ENCODE measurements at regions not wholly inside any gene's neighbourhood (a gene's known extent, or its start where the extent isn't known, plus 50 kb on each side); places are given as distances from the start of the nearest gene placed in this dataset.

GRCh38 chr20:60115451-60115850, 157.2 kb downstream of the CDH26 start:
- FAIRE-seq (no peak), DNase-seq (ENCODE audit: insufficient read length, low spot score) (no peak)
- TF ChIP-seq CTCF (IDR thresholded peaks at IDR 0.05; ENCODE audit: insufficient read depth, missing control alignments): no peak

DNA sequence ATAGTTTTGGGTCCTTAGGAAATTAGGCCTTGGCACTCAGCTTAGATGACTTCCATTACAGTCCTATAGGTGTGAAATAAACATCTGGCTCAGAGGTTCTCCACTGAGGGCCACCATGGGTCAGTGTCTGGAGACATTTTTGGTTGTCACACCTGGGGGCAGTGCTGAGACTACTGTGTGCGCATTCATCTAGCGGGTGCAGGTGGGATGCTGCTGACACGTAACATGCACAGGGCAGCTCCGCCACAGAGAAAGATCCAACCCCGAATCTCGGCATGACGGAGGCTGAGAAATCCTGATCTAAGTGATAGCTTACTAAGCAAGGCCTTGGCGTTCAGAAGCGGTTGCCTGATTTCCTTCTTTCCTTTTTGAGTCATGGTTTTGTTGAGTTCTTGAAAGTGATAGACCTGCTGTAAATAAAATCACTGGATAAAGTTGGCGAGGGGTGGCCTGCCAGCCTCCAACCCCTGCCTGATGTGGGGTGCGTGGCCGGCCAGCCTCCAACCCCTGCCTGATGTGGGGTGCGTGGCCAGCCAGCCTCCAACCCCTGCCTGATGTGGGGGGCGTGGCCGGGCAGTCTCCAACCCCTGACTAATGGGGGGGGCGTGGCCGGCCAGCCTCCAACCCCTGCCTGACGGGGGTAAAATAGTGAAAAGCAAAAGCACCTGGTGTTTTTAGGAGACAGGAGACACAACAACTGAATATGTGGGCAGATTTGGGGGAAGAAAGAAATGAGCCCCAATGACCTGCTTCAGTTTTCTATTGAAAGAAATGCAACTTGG, 158.1 kb downstream of the CDH26 start:
- DNase-seq (ENCODE audit: insufficient read length, low spot score) (no peak), FAIRE-seq (no peak)
- no peak for TF ChIP-seq CTCF (IDR thresholded peaks at IDR 0.05; ENCODE audit: insufficient read depth, missing control alignments)

DNA sequence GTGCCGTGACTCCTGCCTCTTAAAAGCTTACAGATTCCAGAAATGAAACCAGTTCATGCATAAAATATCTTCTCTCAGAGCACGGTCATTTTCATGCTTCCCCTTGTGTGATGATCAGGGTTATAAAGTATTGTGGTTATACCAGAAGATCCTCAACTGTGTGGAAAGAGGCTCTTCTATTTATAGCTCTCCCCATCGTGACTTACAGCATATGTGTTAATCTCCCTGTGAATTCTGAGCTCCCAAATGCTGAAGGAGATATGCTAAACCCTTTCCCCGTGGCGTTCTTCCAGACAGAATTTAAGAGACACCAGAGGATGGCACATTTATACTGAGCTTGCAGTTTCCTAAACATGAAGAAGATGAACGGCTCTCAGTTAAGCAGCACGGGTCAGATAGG, 158.8 kb downstream of the CDH26 start:
- no peak for DNase-seq (ENCODE audit: insufficient read length, low spot score)
- no peak for FAIRE-seq

DNA sequence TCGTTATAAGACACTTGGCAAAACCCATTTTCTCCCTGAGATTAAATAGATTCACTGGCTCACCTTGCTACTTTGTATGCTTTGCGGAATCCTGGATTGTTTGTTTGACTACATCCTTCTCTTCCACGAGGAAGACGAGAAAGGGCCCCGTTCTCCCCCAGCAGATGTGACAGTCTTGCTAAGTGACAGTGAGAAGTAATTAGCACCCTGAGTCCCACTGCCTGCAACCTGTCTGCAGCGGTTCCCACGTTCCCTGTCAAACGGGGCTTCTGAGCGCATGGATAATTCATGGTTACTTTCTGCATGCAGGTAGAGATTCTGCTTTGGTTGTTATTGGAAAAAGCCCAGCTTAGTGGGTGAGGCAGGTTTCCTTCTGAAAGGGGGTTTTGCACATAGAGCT, 163.7 kb downstream of the CDH26 start:
- TF ChIP-seq CTCF (IDR thresholded peaks at IDR 0.05; ENCODE audit: insufficient read depth, missing control alignments): no peak
- DNase-seq (ENCODE audit: insufficient read length, low spot score) (no peak), FAIRE-seq (no peak)

More for the DNA sequence above, 158.8 kb downstream of the CDH26 start:
- no peak for TF ChIP-seq CTCF (IDR thresholded peaks at IDR 0.05; ENCODE audit: insufficient read depth, missing control alignments)

GRCh38 chr20:60122671-60123070, 164.4 kb downstream of the CDH26 start:
- FAIRE-seq: no peak

DNA sequence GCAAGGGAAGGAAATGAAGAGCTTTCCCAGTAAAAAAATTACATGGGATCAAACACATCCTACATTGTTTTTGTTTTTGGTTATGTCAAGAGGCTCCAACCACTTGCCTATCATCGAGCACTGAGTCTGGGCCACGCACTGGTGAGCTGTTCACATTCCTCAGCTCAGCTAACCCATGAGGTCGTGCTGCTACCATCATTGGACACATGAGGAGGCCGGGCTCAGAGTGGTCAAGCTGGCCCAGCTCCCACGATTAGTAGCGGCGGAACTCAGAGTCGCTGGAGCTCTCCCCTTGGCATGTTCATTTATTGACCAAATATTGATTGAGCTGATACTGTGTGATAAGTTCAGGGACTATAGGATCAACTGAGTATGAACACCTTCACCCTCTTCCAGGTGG, 164.9 kb downstream of the CDH26 start:
- no peak for FAIRE-seq
- no peak for TF ChIP-seq CTCF (IDR thresholded peaks at IDR 0.05; ENCODE audit: insufficient read depth, missing control alignments)
- DNase-seq (ENCODE audit: insufficient read length, low spot score): no peak

More at GRCh38 chr20:60122671-60123070, 164.4 kb downstream of the CDH26 start:
- no peak for TF ChIP-seq CTCF (IDR thresholded peaks at IDR 0.05; ENCODE audit: insufficient read depth, missing control alignments)
- no peak for DNase-seq (ENCODE audit: insufficient read length, low spot score)

- DNase-seq (ENCODE audit: insufficient read length, low spot score) (no peak), FAIRE-seq (no peak)
- no peak for TF ChIP-seq CTCF (IDR thresholded peaks at IDR 0.05; ENCODE audit: insufficient read depth, missing control alignments)
Observed at GRCh38 chr20:60123652-60124051, 165.4 kb downstream of the CDH26 start.

Data from D721Med (cell line).